ENCODE measurements at regions not wholly inside any gene's neighbourhood (a gene's known extent, or its start where the extent isn't known, plus 50 kb on each side); places are given as distances from the start of the nearest gene placed in this dataset.
A peak's percentile ranks its signal among the peaks of the same experiment; 100 is the strongest.

GRCh38 chr16:73337373-73338296, 289.7 kb upstream of the ZFHX3 start:
- 9% methylated on average over 11 of the region's 11 CpGs for whole genome bisulfite sequencing (ENCODE audit: low lambda C conversion rate)
- Histone ChIP-seq H4K20me1 (ENCODE audit: insufficient read depth, low read length) (no peaks in the 10 kb centered on the region), H3K9me3 (ENCODE audit: low read length) (no peaks in the 10 kb centered on the region), H3K4me1 (ENCODE audit: insufficient read depth, low read length) (no peaks in the 10 kb centered on the region), H3K36me3 (replicated peaks in 1 of 2; ENCODE audit: control insufficient read depth in 1 of 2, insufficient read depth in 2 of 2, low read length in 2 of 2) (no peaks in the 10 kb centered on the region), H3K4me2 (ENCODE audit: low read depth, low read length) (no peak overlapping the region), H3K79me2 (ENCODE audit: insufficient read depth, low read length) (no peaks in the 10 kb centered on the region), H2AFZ (ENCODE audit: low read length) (no peak overlapping the region), H3K9ac (ENCODE audit: insufficient read depth, low read depth, low read length) (no peak overlapping the region), H3K4me3 (replicated peaks in 1 of 3; ENCODE audit: insufficient read depth in 1 of 3, low read depth in 2 of 3, low read length in 3 of 3) (no peak overlapping the region), H3K27me3 (ENCODE audit: control insufficient read depth in 1 of 2, insufficient read depth in 2 of 2, low read length in 2 of 2) (peaks cover 0 to 3% of the 10 kb centered on the region in 2 experiments; a peak in 1 of 5 replicates), H3K27ac (ENCODE audit: extremely low read length, insufficient read depth, low read length) (no peak overlapping the region)
- TF ChIP-seq MAFF (IDR thresholded peaks at IDR 0.05; ENCODE audit: low read depth, low read length) = peak; percentile 93
- TF ChIP-seq AGO1 (IDR thresholded peaks at IDR 0.05; ENCODE audit: low read depth, low read length, poor library complexity, severe bottlenecking) = no peak
- TF ChIP-seq MAFK (conservative IDR thresholded peaks at IDR 0.05 in 1 of 2, IDR thresholded peaks at IDR 0.05 in 1 of 2; ENCODE audit: low read length in 2 of 2) = peak; percentile 92 to 96
- TF ChIP-seq CERS6 (CRISPR knock-in tag; IDR thresholded peaks at IDR 0.05) = no peak
- peak; percentile 82 for TF ChIP-seq CREB1 (IDR thresholded peaks at IDR 0.05)
- no peak for TF ChIP-seq CREB1 (CRISPR knock-in tag; IDR thresholded peaks at IDR 0.05)
- POLR2A ChIA-PET = no interaction called here
- in situ Hi-C loops (cut with HindIII; ENCODE audit: extremely low pct_ligation_motif_present, low pct_unique_long_range_greater_than_20kb) (no loop called here), intact Hi-C loops (cut with micrococcal nuclease; ENCODE audit: unreplicated experiment) (no loop called here)
- CTCF ChIA-PET (ENCODE audit: low intra/inter-chr PET ratio, low total read pairs) = no interaction called here
- DNase-seq (ENCODE audit: low spot score) = no peak
- no peak for FAIRE-seq
- ATAC-seq = no peak
- BruUV-seq (replicated peaks) = no TSS peak

Measured in HepG2 (cell line).